Vagina (tissue), 2 donors: ENCODE measurements at regions not wholly inside any gene's neighbourhood (a gene's known extent, or its start where the extent isn't known, plus 50 kb on each side); places are given as distances from the start of the nearest gene placed in this dataset.

Experiments
- DNase-seq, 2 donors: peaks; one replicate each; pipeline ENCODE4 v3.0.0-alpha.2; 2017; ENCODE audit errors: extremely low spot score in 2 of 2
- H3K27ac ChIP-seq: fragments of 200-600 bp; sonication (generic); one replicate; pipeline ENCODE4 v1.5.1; 2019
- H3K27me3 ChIP-seq: fragments of 200-600 bp; sonication (generic); one replicate; pipeline ENCODE4 v1.5.1; 2019
- H3K36me3 ChIP-seq, 2 donors: fragments of 200-600 bp; sonication (generic); one replicate each; pipeline ENCODE4 v1.5.1; 2017 to 2019
- H3K4me1 ChIP-seq: fragments of 200-600 bp; sonication (generic); one replicate; pipeline ENCODE4 v1.5.1; 2019
- H3K4me3 ChIP-seq, 2 donors: fragments of 200-600 bp; sonication (generic); 1 replicate in 1 of 2; 2 replicates in 1 of 2; pipeline ENCODE4 v1.5.1; 2016 to 2019
- H3K9me3 ChIP-seq: fragments of 200-600 bp; sonication (generic); one replicate; pipeline ENCODE4 v1.5.1; 2019
- POLR2A ChIP-seq, 2 donors: fragments of 450-650 bp; IDR thresholded peaks; one replicate each; pipeline ENCODE4 v1.6.1; 2017; ENCODE audit warnings: antibody characterized with exemption in 2 of 2, mild to moderate bottlenecking in 2 of 2, moderate library complexity in 2 of 2
- POLR2AphosphoS5 ChIP-seq, 2 donors: sonication (generic); formaldehyde crosslinking; IDR thresholded peaks; one replicate each; pipeline ENCODE4 v1.9.0; 2017; ENCODE audit warnings: antibody characterized with exemption in 2 of 2, mild to moderate bottlenecking in 2 of 2, low read depth in 1 of 2; ENCODE audit not compliant: insufficient read depth in 1 of 2
- intact Hi-C: fragments of 100-400 bp; cut with DNase I; formaldehyde crosslinking; loops from one replicate; pipeline ENCODE4 v1.15.1; 2023
- TF ChIP-seq, protein P1 (sequence below), 3 experiments: fragments of 450-650 bp in 2 of 3; fragments of 200-600 bp in 1 of 3; sonication (generic) in 1 of 3; IDR thresholded peaks; one replicate each; pipeline ENCODE4 v1.5.1; 2017 to 2019; ENCODE audit warnings: antibody characterized with exemption in 3 of 3, mild to moderate bottlenecking in 2 of 3, moderate library complexity in 2 of 3

DNA sequence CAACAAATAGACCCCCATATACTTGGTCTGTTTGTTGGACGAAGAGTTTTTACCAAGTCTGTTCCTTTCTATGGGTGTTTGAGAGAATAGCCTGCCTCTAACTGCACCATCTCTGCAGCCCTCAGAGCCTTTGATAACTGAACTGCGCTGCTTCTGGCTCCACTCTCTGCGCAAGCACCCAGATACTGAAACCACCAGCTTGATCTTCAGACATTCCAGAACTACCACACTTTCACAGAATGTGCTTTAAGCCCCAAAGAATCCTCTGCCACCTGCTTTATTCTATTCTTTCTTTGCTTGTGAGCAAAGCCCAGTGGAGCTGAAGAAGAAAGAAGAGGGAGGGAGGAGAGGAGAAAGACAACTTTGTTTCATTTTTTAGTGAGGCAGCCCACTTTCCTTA is 380.7 kb downstream of the BCL11A start:
- Histone ChIP-seq H3K27ac (no peak overlapping the region), H3K27me3 (no peaks in the 10 kb centered on the region), H3K4me3 (no peak overlapping the region), H3K4me1 (no peaks in the 10 kb centered on the region), H3K36me3 (no peaks in the 10 kb centered on the region), H3K9me3 (no peaks in the 10 kb centered on the region)
- no peak for TF ChIP-seq POLR2A (IDR thresholded peaks at IDR 0.05)
- intact Hi-C loops: no loop called here
- no peak for DNase-seq

DNA sequence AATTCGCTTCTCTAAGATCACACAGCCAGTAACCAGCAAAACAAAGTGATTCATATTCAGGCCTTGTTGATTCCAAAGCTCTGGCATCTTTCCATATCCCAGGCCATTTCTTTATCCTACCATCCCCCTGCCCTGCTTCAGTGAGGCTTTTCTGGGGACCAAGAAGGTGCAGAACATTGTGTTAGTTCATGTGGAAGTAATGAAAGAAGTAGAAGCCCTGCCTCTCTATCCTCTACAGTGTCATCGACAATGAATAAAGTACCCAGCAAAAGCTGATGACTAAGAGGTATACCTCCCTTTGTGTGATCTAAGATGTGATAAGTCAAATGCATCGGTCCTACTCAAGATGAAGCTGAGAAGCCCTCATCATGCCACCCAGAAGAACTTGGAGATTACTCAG is 383.2 kb downstream of the BCL11A start:
- intact Hi-C loops: no loop called here
- Histone ChIP-seq H3K4me1 (no peaks in the 10 kb centered on the region), H3K9me3 (no peaks in the 10 kb centered on the region)

DNA sequence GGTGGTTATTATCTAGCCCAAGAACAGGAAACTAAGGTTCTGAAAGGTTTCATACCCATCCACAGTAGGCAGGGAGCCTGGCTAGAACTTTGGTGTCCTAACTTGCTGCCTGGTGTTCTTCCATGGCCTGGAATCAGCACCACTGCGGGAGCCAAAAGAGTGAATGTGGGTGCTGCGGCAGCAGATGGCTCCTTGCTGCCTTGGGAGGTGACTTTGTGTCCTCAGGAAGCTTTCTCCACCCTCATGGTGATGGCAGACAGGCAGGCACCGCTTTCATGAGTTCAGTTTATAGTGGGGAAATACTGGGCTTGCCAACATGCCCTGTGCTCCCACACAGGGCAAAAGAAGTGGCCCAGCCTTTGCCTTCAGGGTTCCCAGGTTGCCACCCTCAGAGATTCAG is 385.2 kb downstream of the BCL11A start:
- Histone ChIP-seq H3K27me3 (no peaks in the 10 kb centered on the region), H3K9me3 (no peaks in the 10 kb centered on the region), H3K4me3 (no peak overlapping the region), H3K36me3 (no peaks in the 10 kb centered on the region), H3K27ac (no peak overlapping the region), H3K4me1 (no peaks in the 10 kb centered on the region)
- DNase-seq: no peak
- intact Hi-C loops: no loop called here
- TF ChIP-seq POLR2A (IDR thresholded peaks at IDR 0.05): no peak
- TF ChIP-seq, protein P1, sequence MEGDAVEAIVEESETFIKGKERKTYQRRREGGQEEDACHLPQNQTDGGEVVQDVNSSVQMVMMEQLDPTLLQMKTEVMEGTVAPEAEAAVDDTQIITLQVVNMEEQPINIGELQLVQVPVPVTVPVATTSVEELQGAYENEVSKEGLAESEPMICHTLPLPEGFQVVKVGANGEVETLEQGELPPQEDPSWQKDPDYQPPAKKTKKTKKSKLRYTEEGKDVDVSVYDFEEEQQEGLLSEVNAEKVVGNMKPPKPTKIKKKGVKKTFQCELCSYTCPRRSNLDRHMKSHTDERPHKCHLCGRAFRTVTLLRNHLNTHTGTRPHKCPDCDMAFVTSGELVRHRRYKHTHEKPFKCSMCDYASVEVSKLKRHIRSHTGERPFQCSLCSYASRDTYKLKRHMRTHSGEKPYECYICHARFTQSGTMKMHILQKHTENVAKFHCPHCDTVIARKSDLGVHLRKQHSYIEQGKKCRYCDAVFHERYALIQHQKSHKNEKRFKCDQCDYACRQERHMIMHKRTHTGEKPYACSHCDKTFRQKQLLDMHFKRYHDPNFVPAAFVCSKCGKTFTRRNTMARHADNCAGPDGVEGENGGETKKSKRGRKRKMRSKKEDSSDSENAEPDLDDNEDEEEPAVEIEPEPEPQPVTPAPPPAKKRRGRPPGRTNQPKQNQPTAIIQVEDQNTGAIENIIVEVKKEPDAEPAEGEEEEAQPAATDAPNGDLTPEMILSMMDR (IDR thresholded peaks at IDR 0.05): no peak
- no peak for TF ChIP-seq POLR2AphosphoS5 (IDR thresholded peaks at IDR 0.05; ENCODE audit: insufficient read depth in 1 of 2, low read depth in 1 of 2)

More for the DNA sequence above, 383.2 kb downstream of the BCL11A start:
- no peak for DNase-seq
- TF ChIP-seq POLR2A (IDR thresholded peaks at IDR 0.05) (no peak), POLR2AphosphoS5 (IDR thresholded peaks at IDR 0.05; ENCODE audit: insufficient read depth in 1 of 2, low read depth in 1 of 2) (no peak)
- TF ChIP-seq, protein P1 (IDR thresholded peaks at IDR 0.05): no peak
- H3K4me3 ChIP-seq: no peak overlapping the region
- H3K36me3 ChIP-seq: no peaks in the 10 kb centered on the region
- no peak overlapping the region for H3K27ac ChIP-seq
- no peaks in the 10 kb centered on the region for H3K27me3 ChIP-seq

DNA sequence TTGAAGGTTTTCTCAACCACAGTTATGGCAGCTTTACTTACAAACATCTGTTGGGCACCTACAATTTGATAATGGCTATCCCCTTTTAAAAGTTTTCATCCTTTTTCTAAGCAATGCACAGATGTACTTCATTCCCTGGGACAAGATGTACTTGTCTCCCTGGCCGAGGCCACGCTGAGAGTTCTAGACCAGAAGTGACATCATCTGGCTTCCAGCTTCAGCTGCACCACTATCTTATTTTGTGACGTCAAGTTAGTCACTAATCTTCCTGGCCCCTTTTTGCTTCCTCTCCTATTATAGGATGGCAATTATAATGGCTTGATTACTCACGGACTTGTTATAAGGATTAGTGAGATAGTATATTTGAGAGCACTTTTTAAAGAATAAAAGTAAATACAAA is 386.4 kb downstream of the BCL11A start:
- no peaks in the 10 kb centered on the region for H3K36me3 ChIP-seq
- no peaks in the 10 kb centered on the region for H3K27me3 ChIP-seq
- intact Hi-C loops: no loop called here
- TF ChIP-seq POLR2AphosphoS5 (IDR thresholded peaks at IDR 0.05; ENCODE audit: insufficient read depth in 1 of 2, low read depth in 1 of 2) (no peak), POLR2A (IDR thresholded peaks at IDR 0.05) (no peak)
- TF ChIP-seq, protein P1 (IDR thresholded peaks at IDR 0.05): no peak
- H3K27ac ChIP-seq: no peak overlapping the region
- H3K4me3 ChIP-seq: no peak overlapping the region
- no peaks in the 10 kb centered on the region for H3K4me1 ChIP-seq
- no peak for DNase-seq
- no peaks in the 10 kb centered on the region for H3K9me3 ChIP-seq

DNA sequence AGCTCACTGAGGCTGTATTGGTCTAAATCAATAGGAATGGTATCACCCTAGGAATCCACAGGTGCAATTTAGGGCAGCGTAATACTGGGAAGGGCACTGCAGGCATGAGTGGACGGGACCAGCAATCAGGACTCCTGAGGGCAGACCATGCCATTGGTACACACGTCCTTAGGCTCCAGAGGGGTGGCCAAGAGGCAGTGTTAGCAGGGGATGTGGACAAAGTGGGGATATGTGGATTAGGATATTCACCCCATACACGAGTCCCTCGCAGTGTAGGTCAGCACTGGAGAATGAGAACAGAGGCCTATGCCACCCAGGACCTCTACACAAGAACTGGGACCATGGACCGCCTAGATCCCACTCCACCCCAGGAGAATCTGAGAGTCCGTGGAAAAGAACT is 389.8 kb downstream of the BCL11A start:
- H3K4me1 ChIP-seq: no peaks in the 10 kb centered on the region
- no peak overlapping the region for H3K27ac ChIP-seq
- no peak for DNase-seq
- no peaks in the 10 kb centered on the region for H3K27me3 ChIP-seq
- H3K4me3 ChIP-seq: no peak overlapping the region
- intact Hi-C loops: no loop called here
- H3K36me3 ChIP-seq: no peaks in the 10 kb centered on the region
- TF ChIP-seq POLR2A (IDR thresholded peaks at IDR 0.05): no peak
- no peak for TF ChIP-seq POLR2AphosphoS5 (IDR thresholded peaks at IDR 0.05; ENCODE audit: insufficient read depth in 1 of 2, low read depth in 1 of 2)
- TF ChIP-seq, protein P1 (IDR thresholded peaks at IDR 0.05): no peak
- no peaks in the 10 kb centered on the region for H3K9me3 ChIP-seq

DNA sequence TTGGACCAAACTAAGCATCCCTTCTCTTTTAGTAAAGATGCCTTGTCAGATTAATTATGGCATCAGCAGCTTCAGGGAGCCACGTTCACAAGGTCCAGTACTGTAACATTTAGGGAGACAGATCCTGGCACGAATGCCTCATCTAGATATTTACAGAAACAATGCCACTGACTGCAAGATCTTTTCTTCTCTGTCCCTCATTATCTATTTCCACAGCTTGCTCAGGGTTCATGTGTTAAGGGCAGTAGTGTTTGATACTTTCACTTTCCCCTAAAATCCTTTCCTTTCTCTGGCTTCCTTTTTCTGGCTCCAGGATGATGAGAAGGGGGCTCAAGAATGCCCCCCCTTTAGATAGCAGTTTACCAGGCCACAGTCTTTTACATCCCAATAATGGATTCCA is 393.9 kb downstream of the BCL11A start:
- H3K4me3 ChIP-seq: no peak overlapping the region
- no peak for TF ChIP-seq POLR2A (IDR thresholded peaks at IDR 0.05)
- no peak for TF ChIP-seq POLR2AphosphoS5 (IDR thresholded peaks at IDR 0.05; ENCODE audit: insufficient read depth in 1 of 2, low read depth in 1 of 2)
- TF ChIP-seq, protein P1 (IDR thresholded peaks at IDR 0.05): no peak

More for the DNA sequence above, 393.9 kb downstream of the BCL11A start:
- H3K4me1 ChIP-seq: no peaks in the 10 kb centered on the region
- no peaks in the 10 kb centered on the region for H3K27me3 ChIP-seq
- intact Hi-C loops: no loop called here
- DNase-seq: no peak
- H3K9me3 ChIP-seq: no peaks in the 10 kb centered on the region
- no peaks in the 10 kb centered on the region for H3K36me3 ChIP-seq
- no peak overlapping the region for H3K27ac ChIP-seq
